DMS153 treated with DMSO at 0.1 percent for 48 hours (cell line): ENCODE measurements at regions not wholly inside any gene's neighbourhood (a gene's known extent, or its start where the extent isn't known, plus 50 kb on each side); places are given as distances from the start of the nearest gene placed in this dataset.
"Not testable (repeated sequence)": the region's sequence is repeated elsewhere in the genome, so short reads cannot be mapped to it uniquely, and the experiment has no call there.

Source experiments
- DNase-seq: peaks from one replicate; lab custom pipeline; 2025; ENCODE audit not compliant: unreplicated experiment; lab: John Stamatoyannopoulos, UW

GRCh38 chr12:47610686-47611252 is 95.1 kb downstream of the RPAP3 start:
- no peak for DNase-seq

- DNase-seq, result no peak
These were observed 96.0 kb downstream of the RPAP3 start for GRCh38 chr12:47609806-47610205.

- DNase-seq, result not testable (repeated sequence)
These were observed 97.2 kb downstream of the RPAP3 start for GRCh38 chr12:47608671-47609070.

GRCh38 chr12:47604221-47604873 is 101.5 kb downstream of the RPAP3 start:
- no peak for DNase-seq

GRCh38 chr12:47602949-47603558 is 102.8 kb downstream of the RPAP3 start:
- no peak for DNase-seq

- DNase-seq, result no peak
These were observed 103.5 kb downstream of the RPAP3 start for GRCh38 chr12:47602325-47602724.

- DNase-seq, result no peak
These were observed 104.8 kb downstream of the RPAP3 start for GRCh38 chr12:47601071-47601470.

- no peak for DNase-seq
These were observed 114.0 kb downstream of the RPAP3 start for GRCh38 chr12:47591795-47592194.

GRCh38 chr12:47591361-47591791 is 114.5 kb downstream of the RPAP3 start:
- no peak for DNase-seq

- no peak for DNase-seq
These were observed 115.0 kb downstream of the RPAP3 start for GRCh38 chr12:47590771-47591360.

GRCh38 chr12:47586952-47587669 is 118.7 kb downstream of the RPAP3 start:
- DNase-seq, result no peak

GRCh38 chr12:47585507-47585906 is 120.3 kb downstream of the RPAP3 start:
- DNase-seq, result no peak

- no peak for DNase-seq
These were observed 127.0 kb downstream of the RPAP3 start for GRCh38 chr12:47578836-47579235.

- DNase-seq, result no peak
These were observed 128.4 kb downstream of the RPAP3 start for GRCh38 chr12:47577206-47577989.

GRCh38 chr12:47576289-47576945 is 129.4 kb downstream of the RPAP3 start:
- no peak for DNase-seq

GRCh38 chr12:47574252-47575021 is 131.4 kb downstream of the RPAP3 start:
- no peak for DNase-seq

GRCh38 chr12:47573146-47573659 is 132.6 kb downstream of the RPAP3 start:
- DNase-seq, result no peak

GRCh38 chr12:47570151-47570550 is 135.7 kb downstream of the RPAP3 start:
- DNase-seq, result no peak

GRCh38 chr12:47562201-47562600 is 143.6 kb downstream of the RPAP3 start:
- no peak for DNase-seq
